ENCODE measurements at regions not wholly inside any gene's neighbourhood (a gene's known extent, or its start where the extent isn't known, plus 50 kb on each side); places are given as distances from the start of the nearest gene placed in this dataset.

- TF ChIP-seq CTCF (IDR thresholded peaks at IDR 0.05 in 2 of 3, conservative IDR thresholded peaks at IDR 0.05 in 1 of 3; ENCODE audit: borderline replicate concordance in 1 of 3, insufficient read depth in 1 of 3, low read depth in 2 of 3, low read length in 2 of 3) (no peak), EZH2 (IDR thresholded peaks at IDR 0.05) (no peak), RAD21 (IDR thresholded peaks at IDR 0.05; ENCODE audit: low read depth) (no peak), ELF1 (IDR thresholded peaks at IDR 0.05; ENCODE audit: borderline replicate concordance, low read depth) (no peak), CEBPB (IDR thresholded peaks at IDR 0.05; ENCODE audit: low read depth) (no peak), ZNF274 (IDR thresholded peaks at IDR 0.05; ENCODE audit: low read depth, low read length) (no peak), SP1 (IDR thresholded peaks at IDR 0.05; ENCODE audit: low read depth) (no peak)
These were observed 714.7 kb downstream of the BRD1 start for GRCh38 chr22:49112661-49113626.
